ENCODE measurements at regions not wholly inside any gene's neighbourhood (a gene's known extent, or its start where the extent isn't known, plus 50 kb on each side); places are given as distances from the start of the nearest gene placed in this dataset.

GRCh38 chr4:54505362-54505761, 152.4 kb upstream of the KIT start:
- H3K27me3 ChIP-seq (ENCODE audit: control insufficient read depth, insufficient read depth, low read length), result no peaks in the 10 kb centered on the region
- DNase-seq (ENCODE audit: low read depth, low spot score), result no peak
- no peak overlapping the region for H3K4me3 ChIP-seq (ENCODE audit: low read depth, low read length)
- no peaks in the 10 kb centered on the region for H3K9me3 ChIP-seq (ENCODE audit: control insufficient read depth, insufficient read depth, low read length)
- H3K27ac ChIP-seq (ENCODE audit: low read depth, low read length), result no peak overlapping the region
- ChIA-PET CTCF (no interaction called here), POLR2A (no interaction called here)
- TF ChIP-seq, protein P1, sequence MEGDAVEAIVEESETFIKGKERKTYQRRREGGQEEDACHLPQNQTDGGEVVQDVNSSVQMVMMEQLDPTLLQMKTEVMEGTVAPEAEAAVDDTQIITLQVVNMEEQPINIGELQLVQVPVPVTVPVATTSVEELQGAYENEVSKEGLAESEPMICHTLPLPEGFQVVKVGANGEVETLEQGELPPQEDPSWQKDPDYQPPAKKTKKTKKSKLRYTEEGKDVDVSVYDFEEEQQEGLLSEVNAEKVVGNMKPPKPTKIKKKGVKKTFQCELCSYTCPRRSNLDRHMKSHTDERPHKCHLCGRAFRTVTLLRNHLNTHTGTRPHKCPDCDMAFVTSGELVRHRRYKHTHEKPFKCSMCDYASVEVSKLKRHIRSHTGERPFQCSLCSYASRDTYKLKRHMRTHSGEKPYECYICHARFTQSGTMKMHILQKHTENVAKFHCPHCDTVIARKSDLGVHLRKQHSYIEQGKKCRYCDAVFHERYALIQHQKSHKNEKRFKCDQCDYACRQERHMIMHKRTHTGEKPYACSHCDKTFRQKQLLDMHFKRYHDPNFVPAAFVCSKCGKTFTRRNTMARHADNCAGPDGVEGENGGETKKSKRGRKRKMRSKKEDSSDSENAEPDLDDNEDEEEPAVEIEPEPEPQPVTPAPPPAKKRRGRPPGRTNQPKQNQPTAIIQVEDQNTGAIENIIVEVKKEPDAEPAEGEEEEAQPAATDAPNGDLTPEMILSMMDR (IDR thresholded peaks at IDR 0.05; ENCODE audit: low read depth, low read length), result no peak

DNA sequence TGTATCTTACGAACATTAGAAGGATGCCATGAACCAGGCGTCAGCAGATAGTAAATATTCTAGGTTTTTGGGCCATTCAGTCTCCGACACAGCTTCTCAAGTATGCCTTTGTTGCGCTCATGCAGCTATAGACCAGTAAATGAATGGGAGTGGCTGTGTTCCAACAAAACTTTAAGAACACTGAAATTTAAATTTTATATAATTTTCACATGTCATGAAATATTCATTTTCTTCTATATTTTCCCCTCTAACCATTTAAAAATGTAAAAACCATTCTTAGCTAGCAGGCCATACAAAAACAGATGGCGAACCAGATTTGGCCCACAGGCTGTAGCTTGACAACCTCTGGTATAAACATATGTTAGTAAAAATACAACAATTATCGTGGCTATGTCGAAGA, 151.8 kb upstream of the KIT start:
- Histone ChIP-seq H3K27ac (ENCODE audit: low read depth, low read length) (no peak overlapping the region), H3K4me3 (ENCODE audit: low read depth, low read length) (no peak overlapping the region), H3K27me3 (ENCODE audit: control insufficient read depth, insufficient read depth, low read length) (no peaks in the 10 kb centered on the region), H3K9me3 (ENCODE audit: control insufficient read depth, insufficient read depth, low read length) (no peaks in the 10 kb centered on the region)
- ChIA-PET POLR2A (no interaction called here), CTCF (no interaction called here)
- no peak for DNase-seq (ENCODE audit: low read depth, low spot score)
- TF ChIP-seq, protein P1 (IDR thresholded peaks at IDR 0.05; ENCODE audit: low read depth, low read length), result no peak

- no peaks in the 10 kb centered on the region for H3K27me3 ChIP-seq (ENCODE audit: control insufficient read depth, insufficient read depth, low read length)
- no peaks in the 10 kb centered on the region for H3K9me3 ChIP-seq (ENCODE audit: control insufficient read depth, insufficient read depth, low read length)
- TF ChIP-seq, protein P1 (IDR thresholded peaks at IDR 0.05; ENCODE audit: low read depth, low read length), result no peak
- CTCF ChIA-PET, result no interaction called here
- no peak overlapping the region for H3K4me3 ChIP-seq (ENCODE audit: low read depth, low read length)
- no peak overlapping the region for H3K27ac ChIP-seq (ENCODE audit: low read depth, low read length)
- DNase-seq (ENCODE audit: low read depth, low spot score), result no peak
- POLR2A ChIA-PET, result no interaction called here
Measured at GRCh38 chr4:54509057-54509456, 148.7 kb upstream of the KIT start.

GRCh38 chr4:54513204-54513603, 144.6 kb upstream of the KIT start:
- Histone ChIP-seq H3K9me3 (ENCODE audit: control insufficient read depth, insufficient read depth, low read length) (no peaks in the 10 kb centered on the region), H3K27ac (ENCODE audit: low read depth, low read length) (no peak overlapping the region), H3K27me3 (ENCODE audit: control insufficient read depth, insufficient read depth, low read length) (no peaks in the 10 kb centered on the region), H3K4me3 (ENCODE audit: low read depth, low read length) (no peak overlapping the region)
- TF ChIP-seq, protein P1 (IDR thresholded peaks at IDR 0.05; ENCODE audit: low read depth, low read length), result no peak
- DNase-seq (ENCODE audit: low read depth, low spot score), result peak; percentile 20
- CTCF ChIA-PET, result no interaction called here
- POLR2A ChIA-PET, result no interaction called here

- no peak for DNase-seq (ENCODE audit: low read depth, low spot score)
- POLR2A ChIA-PET, result no interaction called here
- H3K27ac ChIP-seq (ENCODE audit: low read depth, low read length), result no peak overlapping the region
Measured at GRCh38 chr4:54513741-54514140, 144.0 kb upstream of the KIT start.

More at GRCh38 chr4:54513741-54514140, 144.0 kb upstream of the KIT start:
- TF ChIP-seq, protein P1 (IDR thresholded peaks at IDR 0.05; ENCODE audit: low read depth, low read length), result no peak
- Histone ChIP-seq H3K4me3 (ENCODE audit: low read depth, low read length) (no peak overlapping the region), H3K27me3 (ENCODE audit: control insufficient read depth, insufficient read depth, low read length) (no peaks in the 10 kb centered on the region), H3K9me3 (ENCODE audit: control insufficient read depth, insufficient read depth, low read length) (no peaks in the 10 kb centered on the region)
- CTCF ChIA-PET, result no interaction called here
